ENCODE measurements at regions not wholly inside any gene's neighbourhood (a gene's known extent, or its start where the extent isn't known, plus 50 kb on each side); places are given as distances from the start of the nearest gene placed in this dataset.

- Histone ChIP-seq H3K27me3 (no peaks in the 10 kb centered on the region), H3K4me1 (replicated peaks in 1 of 2) (peaks cover 0 to 8% of the 10 kb centered on the region in 2 donors), H3K27ac (peak overlapping the region in 1 of 5 donors; percentile 13), H3K4me3 (no peak overlapping the region), H3K36me3 (replicated peaks in 1 of 2) (no peaks in the 10 kb centered on the region), H3K9me3 (replicated peaks in 1 of 3) (no peaks in the 10 kb centered on the region)
- peak; percentile 70 to 90 (median 85) for DNase-seq
- 51 to 58% (median 55%) methylated on average over 13 to 20 of the region's 20 CpGs for WGBS, 4 donors
- TF ChIP-seq CTCF (IDR thresholded peaks at IDR 0.05) (no peak), POLR2A (IDR thresholded peaks at IDR 0.05) (no peak)
- intact Hi-C loops (cut with DNase I) = no loop called here
These were observed 121.5 kb upstream of the LIPC start for GRCh38 chr15:58309963-58310928.

GRCh38 chr15:58311556-58311955 is 120.2 kb upstream of the LIPC start:
- H3K9me3 ChIP-seq (replicated peaks in 1 of 3) = no peaks in the 10 kb centered on the region
- H3K4me1 ChIP-seq (replicated peaks in 1 of 2) = peaks cover 0 to 8% of the 10 kb centered on the region in 2 donors
- intact Hi-C loops (cut with DNase I) = no loop called here
- H3K27me3 ChIP-seq = no peaks in the 10 kb centered on the region
- H3K4me3 ChIP-seq = no peak overlapping the region
- WGBS, 4 donors = 93 to 99% (median 95%) methylated on average over 4 of the region's 4 CpGs
- H3K36me3 ChIP-seq (replicated peaks in 1 of 2) = no peaks in the 10 kb centered on the region
- DNase-seq = no peak
- TF ChIP-seq CTCF (IDR thresholded peaks at IDR 0.05) (no peak), POLR2A (IDR thresholded peaks at IDR 0.05) (no peak)
- H3K27ac ChIP-seq = no peak overlapping the region

- DNase-seq = no peak
- no peak for TF ChIP-seq CTCF (IDR thresholded peaks at IDR 0.05)
- TF ChIP-seq POLR2A (IDR thresholded peaks at IDR 0.05) = no peak
- no peaks in the 10 kb centered on the region for H3K36me3 ChIP-seq (replicated peaks in 1 of 2)
- no peaks in the 10 kb centered on the region for H3K27me3 ChIP-seq
- H3K27ac ChIP-seq = no peak overlapping the region
- H3K4me1 ChIP-seq (replicated peaks in 1 of 2) = peaks cover 0 to 5% of the 10 kb centered on the region in 2 donors
- intact Hi-C loops (cut with DNase I) = no loop called here
- H3K9me3 ChIP-seq (replicated peaks in 1 of 3) = no peaks in the 10 kb centered on the region
- no peak overlapping the region for H3K4me3 ChIP-seq
- 81 to 89% (median 84%) methylated on average over 5 of the region's 5 CpGs for WGBS, 4 donors
These were observed 119.8 kb upstream of the LIPC start for GRCh38 chr15:58312031-58312430.

- WGBS, 4 donors = 71 to 92% (median 82%) methylated on average over 4 to 5 of the region's 5 CpGs
These were observed 118.5 kb upstream of the LIPC start for GRCh38 chr15:58313304-58313703.

More at GRCh38 chr15:58313304-58313703, 118.5 kb upstream of the LIPC start:
- TF ChIP-seq POLR2A (IDR thresholded peaks at IDR 0.05) = no peak
- TF ChIP-seq CTCF (IDR thresholded peaks at IDR 0.05) = no peak
- Histone ChIP-seq H3K27ac (no peak overlapping the region), H3K27me3 (no peaks in the 10 kb centered on the region), H3K36me3 (replicated peaks in 1 of 2) (no peaks in the 10 kb centered on the region), H3K9me3 (replicated peaks in 1 of 3) (no peaks in the 10 kb centered on the region), H3K4me1 (replicated peaks in 1 of 2) (no peaks in the 10 kb centered on the region), H3K4me3 (no peak overlapping the region)
- intact Hi-C loops (cut with DNase I) = no loop called here
- DNase-seq = no peak
